ENCODE measurements at regions not wholly inside any gene's neighbourhood (a gene's known extent, or its start where the extent isn't known, plus 50 kb on each side); places are given as distances from the start of the nearest gene placed in this dataset.

GRCh38 chr2:150127995-150128394, 359.5 kb downstream of the RND3 start:
- H3K27ac ChIP-seq (ENCODE audit: insufficient read length, low read depth, low read length) = no peak overlapping the region
- no peak overlapping the region for H2BK12ac ChIP-seq (ENCODE audit: insufficient read length, low read depth, low read length)
- no peak for TF ChIP-seq CTCF (conservative IDR thresholded peaks at IDR 0.05)

More at GRCh38 chr2:150127995-150128394, 359.5 kb downstream of the RND3 start:
- Histone ChIP-seq H3K9me3 (ENCODE audit: control insufficient read depth, low read depth, low read length) (no peaks in the 10 kb centered on the region), H3K56ac (ENCODE audit: insufficient read length, low read depth, low read length) (no peak overlapping the region), H2AK5ac (ENCODE audit: insufficient read length, low read length) (no peak overlapping the region), H4K20me1 (ENCODE audit: control insufficient read depth, insufficient read depth, insufficient read length) (no peaks in the 10 kb centered on the region), H3K79me2 (ENCODE audit: insufficient read depth, low read length) (no peaks in the 10 kb centered on the region), H4K91ac (ENCODE audit: insufficient read length, low read depth, low read length) (no peak overlapping the region), H3K27me3 (ENCODE audit: insufficient read depth, low read length) (no peaks in the 10 kb centered on the region), H3K4me1 (ENCODE audit: insufficient read depth, low read length) (no peaks in the 10 kb centered on the region), H3K9ac (ENCODE audit: extremely low read depth, insufficient read length, low read length) (no peak overlapping the region), H4K8ac (replicated peaks; ENCODE audit: insufficient read length, low read depth, low read length) (no peak overlapping the region), H3K4me2 (ENCODE audit: insufficient read depth, insufficient read length, low read length) (no peak overlapping the region), H2BK5ac (ENCODE audit: insufficient read length, low read length) (no peak overlapping the region), H3K23ac (ENCODE audit: insufficient read length, low read depth, low read length) (no peak overlapping the region), H2AFZ (ENCODE audit: low read length) (no peak overlapping the region), H3K4ac (ENCODE audit: low read depth, low read length) (no peak overlapping the region), H4K5ac (ENCODE audit: insufficient read length, low read depth, low read length) (no peak overlapping the region), H3T11ph (ENCODE audit: low read length) (no peak overlapping the region), H3K18ac (ENCODE audit: insufficient read length, low read depth, low read length) (no peak overlapping the region), H2BK20ac (ENCODE audit: low read depth, low read length, poor library complexity, severe bottlenecking) (no peak overlapping the region), H3K79me1 (ENCODE audit: insufficient read depth, low read depth, low read length, poor library complexity, severe bottlenecking) (no peaks in the 10 kb centered on the region), H3K23me2 (ENCODE audit: insufficient read length, low read depth, low read length, poor library complexity, severe bottlenecking) (no peaks in the 10 kb centered on the region), H2BK120ac (ENCODE audit: low read depth, low read length, poor library complexity, severe bottlenecking) (no peak overlapping the region), H2BK15ac (ENCODE audit: low read depth, low read length) (no peak overlapping the region), H3K14ac (ENCODE audit: insufficient read depth, low read length) (no peak overlapping the region)
- H3K4me1 Mint-ChIP-seq = peaks cover 5 to 16% of the 10 kb centered on the region in 2 experiments
- H3K27ac Mint-ChIP-seq = no peak overlapping the region
- WGBS (ENCODE audit: extremely low coverage, insufficient read length, low lambda C conversion rate) = no CpG with 5 or more reads among the region's 4 CpGs
- H3K4me3 Mint-ChIP-seq = no peak overlapping the region
- H3K9me3 Mint-ChIP-seq = peaks cover 0 to 6% of the 10 kb centered on the region in 2 experiments; a peak in 3 of 5 replicates
- no peak for DNase-seq
- peaks cover 0 to 7% (median 0%) of the 10 kb centered on the region in 3 experiments; a peak in 3 of 7 replicates for H3K36me3 Mint-ChIP-seq (ENCODE audit: insufficient read depth in 1 of 3, low read depth in 3 of 3)
- H3K27me3 Mint-ChIP-seq (ENCODE audit: low read depth) = no peaks in the 10 kb centered on the region; the same call in 1 of the 2 replicates
